Central memory CD8-positive, alpha-beta T cell (primary cell): ENCODE measurements at regions not wholly inside any gene's neighbourhood (a gene's known extent, or its start where the extent isn't known, plus 50 kb on each side); places are given as distances from the start of the nearest gene placed in this dataset.

ENCODE experiments used
- ATAC-seq: fragments of 150-1000 bp; cut with Tn5 transposase; replicated peaks from 2 replicates; pipeline ENCODE4 v1.10.0; 2022; ENCODE audit warnings: mild to moderate bottlenecking, moderate FRiP score, moderate number of reproducible peaks; ENCODE audit not compliant: poor library complexity, severe bottlenecking; ENCODE audit errors: extremely low read depth
- DNase-seq, 2 donors: peaks; one replicate each; pipeline ENCODE4 v3.0.0; 2021; ENCODE audit warnings: low spot score in 2 of 2
- H3K27ac Mint-ChIP-seq: one replicate; pipeline ENCODE4 v1.8.0; 2022; ENCODE audit warnings: low read depth, mild to moderate bottlenecking, moderate library complexity, mixed read lengths
- H3K27me3 Mint-ChIP-seq: one replicate; pipeline ENCODE4 v1.8.0; 2022; ENCODE audit warnings: mixed read lengths
- H3K36me3 Mint-ChIP-seq: one replicate; pipeline ENCODE4 v1.8.0; 2022; ENCODE audit warnings: mild to moderate bottlenecking, moderate library complexity, mixed read lengths; ENCODE audit not compliant: insufficient read depth
- H3K4me1 Mint-ChIP-seq: one replicate; pipeline ENCODE4 v1.8.0; 2022; ENCODE audit warnings: mixed read lengths
- H3K4me3 Mint-ChIP-seq: one replicate; pipeline ENCODE4 v1.8.0; 2022; ENCODE audit warnings: mild to moderate bottlenecking, moderate library complexity, mixed read lengths
- H3K9me3 Mint-ChIP-seq: one replicate; pipeline ENCODE4 v1.8.0; 2022; ENCODE audit warnings: mixed read lengths

GRCh38 chr3:167125612-167126407 lies 254.3 kb downstream of the ZBBX start:
- Mint-ChIP-seq H3K4me3 (no peak overlapping the region), H3K9me3 (no peaks in the 10 kb centered on the region), H3K36me3 (no peaks in the 10 kb centered on the region), H3K27ac (no peak overlapping the region), H3K27me3 (no peaks in the 10 kb centered on the region), H3K4me1 (no peaks in the 10 kb centered on the region)
- ATAC-seq (no peak), DNase-seq (no peak)

- H3K4me3 Mint-ChIP-seq: no peak overlapping the region
- H3K27ac Mint-ChIP-seq: no peak overlapping the region
- DNase-seq (no peak), ATAC-seq (no peak)
- no peaks in the 10 kb centered on the region for H3K27me3 Mint-ChIP-seq
- no peaks in the 10 kb centered on the region for H3K4me1 Mint-ChIP-seq
- no peaks in the 10 kb centered on the region for H3K36me3 Mint-ChIP-seq
- H3K9me3 Mint-ChIP-seq: peaks cover 11% of the 10 kb centered on the region
These were observed 259.3 kb downstream of the ZBBX start for GRCh38 chr3:167120828-167121227.

GRCh38 chr3:167116120-167116922 lies 263.8 kb downstream of the ZBBX start:
- no peak overlapping the region for H3K27ac Mint-ChIP-seq
- H3K9me3 Mint-ChIP-seq: peaks cover 30% of the 10 kb centered on the region
- DNase-seq: no peak
- H3K4me1 Mint-ChIP-seq: no peaks in the 10 kb centered on the region
- no peak for ATAC-seq
- no peaks in the 10 kb centered on the region for H3K27me3 Mint-ChIP-seq
- H3K36me3 Mint-ChIP-seq: no peaks in the 10 kb centered on the region
- no peak overlapping the region for H3K4me3 Mint-ChIP-seq

- Mint-ChIP-seq H3K27ac (no peak overlapping the region), H3K4me1 (no peaks in the 10 kb centered on the region), H3K36me3 (no peaks in the 10 kb centered on the region), H3K9me3 (peaks cover 30% of the 10 kb centered on the region), H3K27me3 (no peaks in the 10 kb centered on the region), H3K4me3 (no peak overlapping the region)
- DNase-seq (no peak), ATAC-seq (no peak)
These were observed 264.7 kb downstream of the ZBBX start for GRCh38 chr3:167115331-167115934.

- Mint-ChIP-seq H3K36me3 (no peaks in the 10 kb centered on the region), H3K27ac (no peak overlapping the region), H3K4me1 (no peaks in the 10 kb centered on the region), H3K4me3 (no peak overlapping the region), H3K9me3 (peaks cover 30% of the 10 kb centered on the region), H3K27me3 (no peaks in the 10 kb centered on the region)
- DNase-seq (no peak), ATAC-seq (no peak)
These were observed 265.5 kb downstream of the ZBBX start for GRCh38 chr3:167114619-167115018.

- no peaks in the 10 kb centered on the region for H3K27me3 Mint-ChIP-seq
- H3K4me3 Mint-ChIP-seq: no peak overlapping the region
- no peak for ATAC-seq
- H3K27ac Mint-ChIP-seq: no peak overlapping the region
- H3K36me3 Mint-ChIP-seq: no peaks in the 10 kb centered on the region
- peaks cover 23% of the 10 kb centered on the region for H3K9me3 Mint-ChIP-seq
- H3K4me1 Mint-ChIP-seq: no peaks in the 10 kb centered on the region
- no peak for DNase-seq
These were observed 266.9 kb downstream of the ZBBX start for GRCh38 chr3:167113035-167113830.

GRCh38 chr3:167110901-167111300 lies 269.2 kb downstream of the ZBBX start:
- H3K36me3 Mint-ChIP-seq: no peaks in the 10 kb centered on the region
- H3K4me3 Mint-ChIP-seq: no peak overlapping the region
- H3K9me3 Mint-ChIP-seq: peaks cover 25% of the 10 kb centered on the region
- no peak for ATAC-seq
- no peaks in the 10 kb centered on the region for H3K4me1 Mint-ChIP-seq
- DNase-seq: no peak
- H3K27me3 Mint-ChIP-seq: no peaks in the 10 kb centered on the region
- H3K27ac Mint-ChIP-seq: no peak overlapping the region

GRCh38 chr3:167109746-167110145 lies 270.4 kb downstream of the ZBBX start:
- Mint-ChIP-seq H3K4me3 (no peak overlapping the region), H3K36me3 (no peaks in the 10 kb centered on the region), H3K27ac (no peak overlapping the region), H3K27me3 (no peaks in the 10 kb centered on the region), H3K4me1 (no peaks in the 10 kb centered on the region), H3K9me3 (peaks cover 25% of the 10 kb centered on the region)
- ATAC-seq (no peak), DNase-seq (no peak)

- no peaks in the 10 kb centered on the region for H3K27me3 Mint-ChIP-seq
- ATAC-seq: no peak
These were observed 273.6 kb downstream of the ZBBX start for GRCh38 chr3:167106456-167106855.

GRCh38 chr3:167102071-167102470 lies 278.0 kb downstream of the ZBBX start:
- DNase-seq (no peak), ATAC-seq (no peak)
- H3K36me3 Mint-ChIP-seq: no peaks in the 10 kb centered on the region
- H3K4me1 Mint-ChIP-seq: no peaks in the 10 kb centered on the region
- H3K27ac Mint-ChIP-seq: no peak overlapping the region
- no peak overlapping the region for H3K4me3 Mint-ChIP-seq
- no peaks in the 10 kb centered on the region for H3K27me3 Mint-ChIP-seq
- H3K9me3 Mint-ChIP-seq: peaks cover 13% of the 10 kb centered on the region

More at GRCh38 chr3:167106456-167106855, 273.6 kb downstream of the ZBBX start:
- H3K9me3 Mint-ChIP-seq: peaks cover 7% of the 10 kb centered on the region
- no peak for DNase-seq
- H3K4me3 Mint-ChIP-seq: no peak overlapping the region
- no peaks in the 10 kb centered on the region for H3K36me3 Mint-ChIP-seq
- H3K4me1 Mint-ChIP-seq: no peaks in the 10 kb centered on the region
- H3K27ac Mint-ChIP-seq: no peak overlapping the region

- Mint-ChIP-seq H3K36me3 (no peaks in the 10 kb centered on the region), H3K9me3 (peaks cover 19% of the 10 kb centered on the region), H3K27me3 (no peaks in the 10 kb centered on the region), H3K4me3 (no peak overlapping the region), H3K4me1 (no peaks in the 10 kb centered on the region), H3K27ac (no peak overlapping the region)
- DNase-seq (no peak), ATAC-seq (no peak)
These were observed 279.4 kb downstream of the ZBBX start for GRCh38 chr3:167100651-167101050.

- H3K27ac Mint-ChIP-seq: no peak overlapping the region
- no peak overlapping the region for H3K4me3 Mint-ChIP-seq
- no peaks in the 10 kb centered on the region for H3K4me1 Mint-ChIP-seq
- ATAC-seq: no peak
- H3K9me3 Mint-ChIP-seq: peaks cover 20% of the 10 kb centered on the region
- no peaks in the 10 kb centered on the region for H3K27me3 Mint-ChIP-seq
- no peaks in the 10 kb centered on the region for H3K36me3 Mint-ChIP-seq
- DNase-seq: no peak
These were observed 279.9 kb downstream of the ZBBX start for GRCh38 chr3:167100200-167100599.
